HG03060 (cell line): ENCODE measurements at regions not wholly inside any gene's neighbourhood (a gene's known extent, or its start where the extent isn't known, plus 50 kb on each side); places are given as distances from the start of the nearest gene placed in this dataset.
"Not testable (repeated sequence)": the region's sequence is repeated elsewhere in the genome, so short reads cannot be mapped to it uniquely, and the experiment has no call there.

Experiments
- ATAC-seq: cut with Tn5 transposase; IDR thresholded peaks from one replicate; pipeline ENCODE4 v1.9.1; 2021; ENCODE audit warnings: low read depth, moderate number of reproducible peaks; ENCODE audit not compliant: unreplicated experiment

- no peak for ATAC-seq
These were observed 928.9 kb upstream of the CDH10 start for GRCh38 chr5:25573691-25574090.

GRCh38 chr5:25570067-25570583 lies 925.3 kb upstream of the CDH10 start:
- ATAC-seq, result no peak

DNA sequence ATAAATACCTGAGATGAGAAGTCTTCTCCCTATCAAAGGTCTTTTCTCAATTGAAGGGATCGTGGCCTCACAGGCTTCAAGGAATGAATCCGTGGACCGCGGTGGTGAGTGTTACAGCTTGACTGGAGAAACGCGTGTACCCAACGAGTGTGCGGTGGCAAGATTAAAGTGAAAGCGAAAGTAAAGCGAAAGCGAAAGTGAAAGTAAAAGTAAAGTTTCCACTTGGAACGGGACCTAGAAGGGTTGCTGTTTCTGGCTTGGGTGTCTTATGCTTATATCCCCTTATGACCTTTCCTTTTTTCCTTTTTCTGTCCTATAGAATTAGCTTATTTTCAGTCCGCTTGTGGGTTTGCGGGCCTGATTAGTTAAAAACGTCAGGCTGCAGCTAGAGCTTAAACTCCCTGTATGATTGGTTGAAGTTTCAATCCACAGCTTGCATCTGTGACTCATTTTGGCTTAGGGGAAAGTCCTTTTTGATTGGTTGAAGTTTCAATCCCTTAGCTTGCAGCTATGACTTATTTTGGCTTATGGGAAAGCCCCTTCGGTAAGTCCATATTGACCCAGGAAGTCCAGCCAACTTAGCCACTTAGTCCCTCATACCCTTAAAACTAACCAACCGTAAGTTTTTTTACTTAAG lies 924.3 kb upstream of the CDH10 start:
- ATAC-seq, result no peak

DNA sequence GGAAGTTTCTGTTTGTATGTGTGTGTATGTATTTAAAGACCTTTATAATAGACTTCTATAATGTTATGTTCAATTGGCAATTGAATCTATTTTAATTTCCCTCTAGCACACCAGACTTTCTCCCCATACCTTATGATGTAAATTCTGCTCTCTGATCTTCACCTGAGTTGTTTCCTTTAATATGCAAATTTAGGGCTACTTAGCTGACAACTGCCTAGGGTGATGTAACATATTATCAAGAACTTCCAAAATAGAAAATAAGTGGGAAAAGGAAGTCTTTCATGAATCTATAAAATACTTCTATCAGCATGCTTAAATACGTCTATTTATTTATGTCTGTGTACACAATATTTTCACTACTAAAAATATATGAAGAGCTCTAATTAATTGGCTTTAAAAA lies 923.5 kb upstream of the CDH10 start:
- ATAC-seq, result no peak

DNA sequence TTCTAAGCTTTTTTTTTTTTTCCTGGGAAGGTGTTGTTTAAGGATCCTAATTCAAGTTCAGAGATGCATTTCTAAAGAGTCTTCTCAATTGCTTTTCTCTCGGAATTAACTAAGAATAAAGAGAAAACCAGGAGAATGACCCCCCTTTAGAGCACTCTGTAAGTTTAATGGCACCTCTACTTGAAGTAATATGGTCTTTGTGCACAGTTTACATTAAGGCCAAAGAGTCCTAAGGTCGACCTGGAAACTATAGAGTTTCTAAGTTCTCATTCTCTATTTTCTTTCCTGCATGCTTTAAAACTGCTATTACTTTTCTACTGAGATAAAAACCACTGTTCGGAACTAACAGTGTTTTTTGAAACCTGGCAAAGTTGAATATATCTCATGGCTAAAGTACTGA lies 923.1 kb upstream of the CDH10 start:
- ATAC-seq, result no peak

- ATAC-seq, result no peak
These were observed 917.9 kb upstream of the CDH10 start for GRCh38 chr5:25562656-25563055.

GRCh38 chr5:25554077-25554476 lies 909.3 kb upstream of the CDH10 start:
- ATAC-seq, result no peak

GRCh38 chr5:25552871-25553481 lies 908.2 kb upstream of the CDH10 start:
- no peak for ATAC-seq

- ATAC-seq, result no peak
These were observed 906.0 kb upstream of the CDH10 start for GRCh38 chr5:25550793-25551192.

DNA sequence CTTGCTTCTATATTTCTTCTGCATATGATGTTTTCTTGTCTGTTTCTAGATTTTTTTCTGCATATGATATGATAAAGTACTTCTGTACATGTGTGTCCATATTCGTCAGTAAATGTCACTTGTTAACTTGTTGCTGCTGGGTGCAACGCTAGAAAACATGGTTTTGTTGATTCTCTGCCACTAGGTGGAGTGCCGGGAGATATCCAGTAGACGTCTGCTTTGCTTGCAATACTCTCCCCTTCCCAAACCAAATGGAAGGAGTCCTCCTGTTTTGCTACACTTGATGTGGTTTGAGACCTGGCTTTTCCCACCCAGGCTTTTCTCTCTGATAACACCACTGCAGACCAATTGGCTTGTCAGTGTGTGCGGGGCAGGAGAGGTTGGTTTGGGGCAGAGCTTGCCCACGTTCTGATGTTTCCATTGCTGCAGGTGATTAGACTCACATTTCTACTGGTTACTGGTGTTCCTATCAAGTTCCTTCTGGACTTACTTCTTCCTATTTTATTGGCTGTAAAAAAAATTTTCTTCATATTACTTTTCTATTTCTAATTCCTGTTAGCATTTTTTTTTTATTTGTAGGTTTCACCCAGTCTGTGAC lies 900.0 kb upstream of the CDH10 start:
- no peak for ATAC-seq

- no peak for ATAC-seq
These were observed 895.9 kb upstream of the CDH10 start for GRCh38 chr5:25540628-25541027.

DNA sequence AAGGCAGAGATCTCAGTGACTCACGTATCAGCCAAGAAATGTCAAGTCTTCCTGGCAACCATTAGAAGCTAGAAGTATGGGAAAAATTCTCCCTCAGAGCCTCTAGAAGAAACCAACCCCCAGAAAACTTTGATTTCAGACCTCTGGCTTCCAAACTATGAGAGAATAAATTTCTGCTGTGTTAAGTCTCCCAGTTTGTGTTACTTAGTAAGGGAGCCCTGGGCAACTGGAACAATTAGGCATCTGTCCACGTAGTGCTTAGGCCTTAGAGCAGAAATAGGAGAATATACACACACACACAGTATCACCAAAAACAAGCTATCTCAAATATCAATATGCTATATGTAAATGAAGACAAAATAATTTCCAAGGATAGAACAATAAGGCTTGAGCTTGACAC lies 894.8 kb upstream of the CDH10 start:
- ATAC-seq, result no peak

DNA sequence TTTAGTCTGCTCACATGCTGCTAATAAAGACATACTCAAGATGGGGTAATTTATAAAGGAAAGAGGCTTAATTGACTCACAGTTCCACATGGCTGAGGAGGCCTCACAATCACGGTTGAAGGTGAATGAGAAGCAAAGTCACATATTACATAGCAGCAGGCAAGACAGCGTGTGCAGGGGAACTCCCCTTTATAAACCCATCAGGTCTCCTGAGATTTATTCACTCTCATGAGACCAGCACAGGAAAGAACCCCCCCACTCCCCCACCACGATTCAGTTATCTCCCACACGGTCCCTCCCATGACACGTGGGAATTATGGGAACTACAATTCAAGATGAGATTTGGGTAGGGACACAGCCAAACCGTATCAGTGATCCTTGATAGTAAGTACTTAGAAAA lies 891.7 kb upstream of the CDH10 start:
- ATAC-seq, result not testable (repeated sequence)

GRCh38 chr5:25516141-25516540 lies 871.4 kb upstream of the CDH10 start:
- no peak for ATAC-seq

- ATAC-seq, result no peak
These were observed 870.7 kb upstream of the CDH10 start for GRCh38 chr5:25515525-25515924.

DNA sequence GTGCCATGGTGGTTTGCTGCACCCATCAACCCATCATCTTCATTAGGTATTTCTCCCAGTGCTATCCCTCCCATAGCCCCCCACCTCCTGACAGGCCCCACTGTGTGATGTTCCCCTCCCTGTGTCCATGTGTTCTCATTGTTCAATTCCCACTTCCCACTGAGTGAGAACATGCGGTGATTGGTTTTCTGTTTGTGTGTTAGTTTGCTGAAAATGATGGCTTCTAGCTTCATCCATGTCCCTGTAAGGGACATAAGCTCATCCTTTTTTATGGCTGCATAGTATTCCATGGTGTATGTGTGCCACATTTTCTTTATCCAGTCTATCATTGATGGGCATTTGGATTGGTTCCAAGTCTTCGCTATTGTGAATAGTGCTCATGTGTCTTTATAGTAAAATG lies 865.9 kb upstream of the CDH10 start:
- not testable (repeated sequence) for ATAC-seq

DNA sequence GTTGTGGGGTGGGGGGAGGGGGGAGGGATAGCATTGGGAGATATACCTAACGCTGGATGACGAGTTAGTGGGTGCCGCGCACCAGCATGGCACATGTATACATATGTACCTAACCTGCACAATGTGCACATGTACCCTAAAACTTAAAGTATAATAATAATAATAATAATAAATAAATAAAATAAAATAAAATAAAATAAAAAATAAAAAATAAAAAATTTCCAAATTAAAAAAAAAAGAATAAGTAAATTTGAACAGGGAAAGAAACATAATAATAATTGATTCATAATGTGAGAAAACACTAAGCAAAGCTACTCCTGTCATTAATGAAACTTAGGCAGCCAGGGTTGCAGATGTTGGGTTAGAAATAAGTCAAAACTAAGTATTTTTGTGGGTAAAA lies 863.2 kb upstream of the CDH10 start:
- ATAC-seq, result not testable (repeated sequence)

DNA sequence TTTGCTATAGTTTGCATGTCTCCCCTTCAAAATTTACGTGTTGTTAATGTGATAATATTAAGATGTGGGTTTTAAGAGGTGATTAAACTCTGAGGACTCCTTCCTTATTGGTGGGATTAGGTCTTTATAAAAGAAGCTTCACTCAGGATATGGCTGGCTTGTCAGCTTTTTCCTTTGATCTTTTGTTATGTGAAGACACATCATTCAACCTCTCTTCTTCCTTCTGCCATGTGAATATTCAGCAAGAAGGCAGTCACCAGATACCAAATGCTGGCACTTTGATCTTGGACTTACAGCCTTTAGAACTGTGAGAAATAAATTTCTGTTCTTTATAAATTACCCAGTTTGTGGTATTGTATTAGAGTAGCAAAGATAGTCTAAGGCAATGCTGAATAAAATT lies 855.9 kb upstream of the CDH10 start:
- ATAC-seq, result no peak

DNA sequence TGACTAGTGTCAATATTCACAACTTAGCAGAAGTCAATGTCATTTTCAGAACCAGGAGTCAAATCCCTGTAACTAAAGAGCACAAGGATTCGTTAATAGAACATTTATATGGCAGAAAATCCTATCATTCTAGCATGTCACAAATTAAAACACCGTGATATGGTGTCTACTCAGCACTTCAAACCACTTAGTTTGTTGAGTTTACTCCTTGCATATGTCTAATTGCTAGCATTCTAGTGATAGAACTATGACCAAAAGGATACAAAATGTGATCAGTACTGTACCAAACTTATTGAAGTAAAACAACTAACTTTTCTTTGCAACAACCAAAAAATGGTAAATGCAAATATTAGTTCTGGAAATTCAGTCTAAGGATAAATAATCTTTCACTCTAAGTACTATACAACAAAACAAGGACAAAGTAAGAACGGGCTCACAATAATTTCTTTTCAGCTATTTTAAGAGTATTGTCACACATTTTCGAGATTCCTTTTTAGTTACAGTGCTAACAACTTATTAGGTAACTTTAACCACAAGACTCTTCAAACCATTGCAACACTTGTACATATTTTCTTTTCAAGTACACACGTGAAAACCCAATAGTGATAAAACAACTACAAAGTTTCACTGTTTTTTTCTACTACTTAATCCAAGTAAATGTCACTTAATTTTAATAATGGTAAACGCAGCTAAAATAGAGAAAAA lies 845.2 kb upstream of the CDH10 start:
- ATAC-seq, result no peak

DNA sequence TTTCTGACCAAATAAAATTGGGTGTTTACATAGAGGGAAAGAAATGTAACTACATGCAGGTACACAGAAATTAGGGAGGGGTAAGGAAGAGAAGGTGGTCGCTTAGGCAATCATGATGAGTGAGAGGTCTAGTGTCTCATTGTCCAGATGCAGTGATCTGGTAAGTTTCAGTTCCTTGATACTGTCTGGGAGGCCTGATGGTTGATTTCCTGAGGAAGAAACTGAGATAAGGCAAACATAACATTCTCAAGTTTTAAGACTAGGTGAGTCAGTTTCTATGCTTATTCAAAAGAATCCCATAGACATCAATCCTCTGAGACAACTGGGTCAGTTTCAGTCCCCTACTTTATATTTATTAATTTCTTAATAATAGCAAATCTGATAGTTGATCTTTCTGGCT lies 843.3 kb upstream of the CDH10 start:
- no peak for ATAC-seq

DNA sequence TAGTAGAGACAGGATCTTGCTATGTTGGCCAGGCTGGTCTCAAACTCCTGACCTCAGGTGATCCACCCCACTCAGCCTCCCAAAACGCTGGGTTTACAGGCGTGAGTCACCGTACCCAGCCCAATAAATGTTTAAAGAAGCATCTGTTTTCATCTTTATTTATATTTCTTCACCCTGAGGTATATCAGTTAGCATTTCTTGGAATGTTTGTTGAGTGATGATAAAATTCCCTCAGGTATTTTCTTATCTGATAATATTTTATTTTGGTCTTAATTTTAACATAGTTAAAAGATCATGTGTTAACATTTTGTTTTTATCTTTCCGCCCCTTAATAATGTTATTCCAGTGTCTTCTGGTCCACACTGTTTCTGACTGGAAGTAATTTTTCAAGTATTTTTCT lies 839.6 kb upstream of the CDH10 start:
- ATAC-seq, result no peak
